Epithelial cell of esophagus (primary cell): ENCODE measurements at regions not wholly inside any gene's neighbourhood (a gene's known extent, or its start where the extent isn't known, plus 50 kb on each side); places are given as distances from the start of the nearest gene placed in this dataset.

Source experiments
- DNase-seq: peaks from one replicate; pipeline ENCODE4 v3.0.0; 2010; ENCODE audit warnings: low read depth
- H3K4me3 ChIP-seq: 2 replicates; pipeline ENCODE4 v1.5.1; 2011; ENCODE audit warnings: mild to moderate bottlenecking, low read length, control low read depth
- TF ChIP-seq, protein P1 (sequence below): IDR thresholded peaks from 2 replicates; pipeline ENCODE4 v1.5.1; 2011; ENCODE audit warnings: low read depth, mild to moderate bottlenecking, low read length, control low read depth, inconsistent platforms; ENCODE audit not compliant: insufficient read depth; ENCODE audit errors: missing control alignments

GRCh38 chr4:136489101-136489500, 1043.2 kb downstream of the PCDH18 start:
- no peak for DNase-seq
- H3K4me3 ChIP-seq: no peak overlapping the region
- TF ChIP-seq, protein P1, sequence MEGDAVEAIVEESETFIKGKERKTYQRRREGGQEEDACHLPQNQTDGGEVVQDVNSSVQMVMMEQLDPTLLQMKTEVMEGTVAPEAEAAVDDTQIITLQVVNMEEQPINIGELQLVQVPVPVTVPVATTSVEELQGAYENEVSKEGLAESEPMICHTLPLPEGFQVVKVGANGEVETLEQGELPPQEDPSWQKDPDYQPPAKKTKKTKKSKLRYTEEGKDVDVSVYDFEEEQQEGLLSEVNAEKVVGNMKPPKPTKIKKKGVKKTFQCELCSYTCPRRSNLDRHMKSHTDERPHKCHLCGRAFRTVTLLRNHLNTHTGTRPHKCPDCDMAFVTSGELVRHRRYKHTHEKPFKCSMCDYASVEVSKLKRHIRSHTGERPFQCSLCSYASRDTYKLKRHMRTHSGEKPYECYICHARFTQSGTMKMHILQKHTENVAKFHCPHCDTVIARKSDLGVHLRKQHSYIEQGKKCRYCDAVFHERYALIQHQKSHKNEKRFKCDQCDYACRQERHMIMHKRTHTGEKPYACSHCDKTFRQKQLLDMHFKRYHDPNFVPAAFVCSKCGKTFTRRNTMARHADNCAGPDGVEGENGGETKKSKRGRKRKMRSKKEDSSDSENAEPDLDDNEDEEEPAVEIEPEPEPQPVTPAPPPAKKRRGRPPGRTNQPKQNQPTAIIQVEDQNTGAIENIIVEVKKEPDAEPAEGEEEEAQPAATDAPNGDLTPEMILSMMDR: no peak

- DNase-seq: peak; percentile 8
- no peak overlapping the region for H3K4me3 ChIP-seq
- TF ChIP-seq, protein P1: no peak
These were observed 1047.3 kb downstream of the PCDH18 start for GRCh38 chr4:136484996-136485395.

GRCh38 chr4:136476753-136477152, 1055.5 kb downstream of the PCDH18 start:
- DNase-seq: no peak
- no peak overlapping the region for H3K4me3 ChIP-seq
- TF ChIP-seq, protein P1: no peak

GRCh38 chr4:136471051-136471450, 1061.2 kb downstream of the PCDH18 start:
- no peak for DNase-seq
- no peak overlapping the region for H3K4me3 ChIP-seq
- TF ChIP-seq, protein P1: no peak

DNA sequence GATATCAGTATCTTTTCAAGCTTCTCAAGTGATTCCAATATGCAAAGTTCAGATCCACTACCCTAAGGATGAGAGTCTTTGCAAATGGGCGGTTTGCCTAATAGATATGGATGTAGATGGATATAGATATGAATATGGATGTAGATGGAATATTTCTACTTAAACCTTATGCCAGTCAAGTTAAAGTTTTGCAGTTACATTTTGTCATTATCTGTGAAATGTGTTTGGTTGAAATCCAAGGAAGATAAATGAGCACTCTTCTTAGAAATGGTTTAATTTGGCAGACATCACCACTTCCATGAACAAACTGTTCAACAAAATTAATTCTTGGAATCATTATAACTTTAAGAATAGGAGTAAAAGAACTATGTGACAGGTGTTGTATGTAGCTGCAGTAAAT, 1066.6 kb downstream of the PCDH18 start:
- no peak for DNase-seq
- TF ChIP-seq, protein P1: no peak
- no peak overlapping the region for H3K4me3 ChIP-seq

- no peak for DNase-seq
- H3K4me3 ChIP-seq: no peak overlapping the region
- TF ChIP-seq, protein P1: no peak
These were observed 1068.4 kb downstream of the PCDH18 start for GRCh38 chr4:136463941-136464340.

GRCh38 chr4:136461533-136461932, 1070.8 kb downstream of the PCDH18 start:
- no peak overlapping the region for H3K4me3 ChIP-seq
- no peak for DNase-seq
- TF ChIP-seq, protein P1: no peak
